GM12878 (cell line): ENCODE measurements at regions not wholly inside any gene's neighbourhood (a gene's known extent, or its start where the extent isn't known, plus 50 kb on each side); places are given as distances from the start of the nearest gene placed in this dataset.
A peak's percentile ranks its signal among the peaks of the same experiment; 100 is the strongest.

ENCODE experiments used
- ATAC-seq: fragments of 200-7000 bp; cut with Tn5 transposase; 3 replicates; pipeline ENCODE4 v1.9.1; 2020; ENCODE audit warnings: mild to moderate bottlenecking, moderate library complexity
- BruUV-seq: library from RNA; stranded (reverse); fragments of 400-500 nt; replicated peaks from 2 replicates; lab custom pipeline; 2021; lab: Mats Ljungman, UMichigan
- CTCF ChIA-PET: fragments of 300-600 bp; sonication (Branson Sonifier 250); formaldehyde crosslinking; extraction: SDS; loops from one replicate; lab custom pipeline; 2021; ENCODE audit warnings: inconsistent platforms; lab: Yijun Ruan, JAX
- POLR2A ChIA-PET: fragments of 350-600 bp; formaldehyde crosslinking; extraction: SDS; loops from one replicate; lab custom pipeline; 2021; ENCODE audit warnings: inconsistent platforms; lab: Charles Lee
- RAD21 ChIA-PET: fragments of 300-600 bp; sonication (Branson Sonifier 250); formaldehyde crosslinking; loops from one replicate; lab custom pipeline; 2023; ENCODE audit warnings: antibody characterized with exemption; ENCODE audit not compliant: unreplicated experiment; lab: Charles Lee
- SMC1A ChIA-PET: fragments of 300-600 bp; sonication (Branson Sonifier 250); formaldehyde crosslinking; loops from one replicate; lab custom pipeline; 2023; ENCODE audit not compliant: unreplicated experiment, uncharacterized antibody; lab: Charles Lee
- DNase-seq: peaks from one replicate; pipeline ENCODE4 v3.0.0-alpha.2; 2011; ENCODE audit warnings: low read depth, low spot score
- FAIRE-seq: peaks from 3 replicates; lab custom pipeline; 2011; peaks lifted over from hg19 to GRCh38; lab: Jason Lieb, UNC
- H2AFZ ChIP-seq: 2 replicates; pipeline ENCODE4 v1.6.0; 2011; ENCODE audit warnings: low read depth, low read length, control low read depth; ENCODE audit not compliant: control insufficient read depth
- H3K27ac ChIP-seq: 2 replicates; pipeline ENCODE4 v1.5.1; 2011; ENCODE audit warnings: control low read depth; ENCODE audit not compliant: control insufficient read depth, insufficient read depth
- H3K27me3 ChIP-seq, 2 experiments: replicated peaks in 1 of 2; 2 replicates each; pipeline versions ENCODE4 v1.6.0 to v1.6.1; 2011; ENCODE audit warnings: low read length in 1 of 2; ENCODE audit not compliant: control insufficient read depth in 2 of 2, insufficient read depth in 2 of 2
- H3K36me3 ChIP-seq, 2 experiments: 2 replicates each; pipeline ENCODE4 v1.5.1; 2011; ENCODE audit warnings: low read length in 1 of 2; ENCODE audit not compliant: control insufficient read depth in 2 of 2, insufficient read depth in 2 of 2
- H3K4me1 ChIP-seq: 2 replicates; pipeline ENCODE4 v1.6.1; 2011; ENCODE audit warnings: mild to moderate bottlenecking, low read length, moderate library complexity, mixed read lengths; ENCODE audit not compliant: control insufficient read depth, insufficient read depth
- H3K4me2 ChIP-seq: 2 replicates; pipeline ENCODE4 v1.6.0; 2011; ENCODE audit warnings: control low read depth; ENCODE audit not compliant: control insufficient read depth, insufficient read depth
- H3K4me3 ChIP-seq: fragments of 200-600 bp; sonication (generic); 2 replicates; pipeline ENCODE4 v1.5.1; 2016
- H3K79me2 ChIP-seq: 2 replicates; pipeline ENCODE4 v1.6.0; 2011; ENCODE audit warnings: low read length; ENCODE audit not compliant: control insufficient read depth, insufficient read depth
- H3K9ac ChIP-seq: 2 replicates; pipeline ENCODE4 v1.8.0; 2011; ENCODE audit warnings: low read length, control low read depth, mixed read lengths; ENCODE audit not compliant: control insufficient read depth, insufficient read depth
- H3K9me3 ChIP-seq: replicated peaks from 3 replicates; pipeline ENCODE4 v1.5.1; 2011; ENCODE audit warnings: mild to moderate bottlenecking, low read length; ENCODE audit not compliant: control insufficient read depth, insufficient read depth
- H4K20me1 ChIP-seq: 2 replicates; pipeline ENCODE4 v1.6.0; 2011; ENCODE audit not compliant: control insufficient read depth, insufficient read depth
- EGR1 ChIP-seq, 2 experiments: IDR thresholded peaks; 1 replicate in 1 of 2; 2 replicates in 1 of 2; pipeline ENCODE4 v1.6.1; 2011 to 2012; ENCODE audit warnings: low read depth in 2 of 2, low read length in 2 of 2, borderline replicate concordance in 1 of 2, mild to moderate bottlenecking in 1 of 2, moderate library complexity in 1 of 2
- MYB ChIP-seq: fragments of 150-350 bp; IDR thresholded peaks from 2 replicates; pipeline ENCODE4 v1.6.1; 2014; ENCODE audit warnings: mild to moderate bottlenecking, low read depth, low read length, borderline replicate concordance
- NBN ChIP-seq: fragments of 450-650 bp; IDR thresholded peaks from 2 replicates; pipeline ENCODE4 v1.6.1; 2016
- PBX3 ChIP-seq: IDR thresholded peaks from 2 replicates; pipeline ENCODE4 v1.6.1; 2011; ENCODE audit warnings: mild to moderate bottlenecking, low read depth, low read length, moderate library complexity; ENCODE audit not compliant: insufficient replicate concordance
- PKNOX1 ChIP-seq: fragments of 450-650 bp; IDR thresholded peaks from 2 replicates; pipeline ENCODE4 v1.6.1; 2016; ENCODE audit warnings: mild to moderate bottlenecking
- PML ChIP-seq: IDR thresholded peaks from 2 replicates; pipeline ENCODE4 v1.6.1; 2012; ENCODE audit warnings: low read length, inconsistent platforms
- SP1 ChIP-seq: IDR thresholded peaks from one replicate; pipeline ENCODE4 v1.6.1; 2011; ENCODE audit warnings: low read depth, low read length
- SUZ12 ChIP-seq: fragments of 200-600 bp; sonication (generic); IDR thresholded peaks from one replicate; pipeline ENCODE4 v1.6.1; 2018; ENCODE audit warnings: antibody characterized with exemption, mild to moderate bottlenecking; ENCODE audit not compliant: unreplicated experiment
- TARDBP ChIP-seq: IDR thresholded peaks from 2 replicates; pipeline ENCODE4 v1.6.1; 2016; ENCODE audit warnings: borderline replicate concordance
- TCF12 ChIP-seq: IDR thresholded peaks from 2 replicates; pipeline ENCODE4 v1.6.1; 2011; ENCODE audit warnings: low read depth, mild to moderate bottlenecking, low read length
- WGBS: methylation state at CpG from one replicate; pipeline ENCODE4 v1.1.6; 2016; ENCODE audit warnings: low lambda C conversion rate; ENCODE audit not compliant: insufficient replicate concordance, insufficient coverage; ENCODE audit errors: missing lambda C conversion rate; 5-methylcytosine and 5-hydroxymethylcytosine counted together
- in situ Hi-C: fragments of 300-500 bp; cut with MboI; formaldehyde crosslinking; loops from 9 replicates; pipeline ENCODE4 v1.14.3; 2018; ENCODE audit warnings: mixed read lengths
- intact Hi-C: fragments of 100-400 bp; cut with micrococcal nuclease; formaldehyde crosslinking; loops from one replicate; pipeline ENCODE4 v1.14.2; 2022; ENCODE audit not compliant: unreplicated experiment

DNA sequence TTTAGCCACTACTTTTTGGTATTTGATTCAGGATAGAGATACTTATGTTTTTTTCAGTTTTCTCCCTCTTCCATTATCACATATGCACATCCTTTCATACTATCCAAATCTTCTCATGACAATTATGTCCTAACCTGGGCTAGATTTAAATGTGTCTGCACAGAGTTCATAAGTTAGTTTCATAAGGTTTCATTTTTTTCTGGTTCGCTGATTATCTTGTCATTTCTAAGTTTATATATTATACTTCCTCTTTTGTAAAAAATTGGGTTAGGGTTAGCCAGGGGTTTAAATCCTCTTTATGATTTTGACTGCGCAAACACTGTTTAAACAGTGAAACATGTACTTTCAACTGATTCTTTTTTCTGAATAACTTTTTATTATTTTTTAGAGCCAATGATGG is 148.6 kb downstream of the SST start:
- Histone ChIP-seq H3K36me3 (no peaks in the 10 kb centered on the region), H3K4me3 (no peak overlapping the region), H3K27me3 (no peaks in the 10 kb centered on the region; a peak in 3 of 4 replicates), H3K79me2 (no peaks in the 10 kb centered on the region), H3K4me2 (no peak overlapping the region), H4K20me1 (no peaks in the 10 kb centered on the region), H3K9ac (no peak overlapping the region), H3K4me1 (no peaks in the 10 kb centered on the region), H2AFZ (no peak overlapping the region), H3K27ac (no peak overlapping the region), H3K9me3 (no peaks in the 10 kb centered on the region)
- SMC1A ChIA-PET = no interaction called here
- RAD21 ChIA-PET = no interaction called here
- BruUV-seq = no TSS peak
- CTCF ChIA-PET = no interaction called here
- POLR2A ChIA-PET = interaction anchor here (0.7 kb wide), 1 partner anchor 235 kb away, joined by 3 read pairs; no protein-coding TSS in a partner anchor
- intact Hi-C loops = no loop called here
- in situ Hi-C loops = no loop called here
- TF ChIP-seq MYB (no peak), EGR1 (IDR thresholded peaks at IDR 0.05; ENCODE audit: borderline replicate concordance in 1 of 2, low read depth in 2 of 2, low read length in 2 of 2) (no peak), SUZ12 (no peak), PKNOX1 (no peak), SP1 (no peak), NBN (no peak), PBX3 (no peak), TCF12 (no peak), TARDBP (no peak), PML (no peak)
- no peak for FAIRE-seq
- no peak for DNase-seq
- ATAC-seq = peak; percentile 42
- WGBS = 3% methylated on average over 2 of the region's 2 CpGs
